BE2C (cell line): ENCODE measurements at regions not wholly inside any gene's neighbourhood (a gene's known extent, or its start where the extent isn't known, plus 50 kb on each side); places are given as distances from the start of the nearest gene placed in this dataset.

Experiments used
- DNase-seq: peaks from one replicate; pipeline ENCODE4 v3.0.0-alpha.2; 2020
- H3K27me3 ChIP-seq: fragments of 250-450 bp; sonication (Bioruptor Pico); 2 replicates; pipeline ENCODE4 v1.5.1; 2020; ENCODE audit warnings: mild to moderate bottlenecking
- H3K36me3 ChIP-seq: fragments of 250-450 bp; sonication (Bioruptor Pico); 2 replicates; pipeline ENCODE4 v1.5.1; 2020; ENCODE audit warnings: mild to moderate bottlenecking
- H3K4me1 ChIP-seq: fragments of 250-450 bp; sonication (Bioruptor Pico); 2 replicates; pipeline ENCODE4 v1.5.1; 2020
- H3K4me3 ChIP-seq: 2 replicates; pipeline ENCODE4 v1.5.1; 2011; ENCODE audit warnings: low read depth, low read length
- H3K9me3 ChIP-seq: fragments of 250-450 bp; sonication (Bioruptor Pico); 2 replicates; pipeline ENCODE4 v1.5.1; 2020
- TF ChIP-seq, protein P1 (sequence below): IDR thresholded peaks from 2 replicates; pipeline ENCODE4 v1.5.1; 2012; ENCODE audit warnings: mild to moderate bottlenecking, low read depth, low read length

DNA sequence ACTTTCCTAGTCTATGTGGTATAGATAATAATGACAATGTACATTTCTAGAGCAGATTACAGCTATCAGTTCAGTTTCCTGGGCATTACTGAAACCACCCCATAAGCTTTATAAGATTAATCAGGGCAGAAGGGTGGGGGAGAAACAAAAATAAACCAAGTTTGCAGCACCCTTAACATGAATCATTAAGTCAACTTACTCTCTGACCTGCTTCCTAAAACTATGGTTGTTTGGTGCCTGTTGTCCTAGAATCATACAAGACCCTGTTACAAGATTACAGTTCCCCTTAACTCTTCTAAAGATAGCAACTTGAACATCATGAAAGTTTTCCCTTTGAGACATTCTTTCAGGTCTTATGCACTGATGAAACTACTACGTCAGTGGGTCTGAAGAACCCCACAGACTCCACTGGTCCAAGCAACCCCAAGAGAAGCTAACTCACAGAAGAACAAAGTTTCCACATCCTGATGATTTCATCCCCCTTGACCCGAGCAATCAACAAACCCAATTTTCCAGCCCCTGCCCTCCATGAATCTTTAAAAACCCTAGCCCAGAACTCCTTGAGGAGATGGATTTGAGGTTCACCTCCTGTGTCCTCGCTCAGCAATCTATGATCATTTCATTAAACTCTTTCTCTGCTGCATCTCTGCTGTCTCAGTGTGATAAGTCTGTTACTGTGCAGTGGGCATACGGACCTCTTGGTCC is 336.5 kb downstream of the FOXO1 start:
- Histone ChIP-seq H3K4me1 (no peaks in the 10 kb centered on the region), H3K9me3 (no peaks in the 10 kb centered on the region), H3K4me3 (no peak overlapping the region), H3K27me3 (no peaks in the 10 kb centered on the region), H3K36me3 (no peaks in the 10 kb centered on the region)
- no peak for DNase-seq
- TF ChIP-seq, protein P1, sequence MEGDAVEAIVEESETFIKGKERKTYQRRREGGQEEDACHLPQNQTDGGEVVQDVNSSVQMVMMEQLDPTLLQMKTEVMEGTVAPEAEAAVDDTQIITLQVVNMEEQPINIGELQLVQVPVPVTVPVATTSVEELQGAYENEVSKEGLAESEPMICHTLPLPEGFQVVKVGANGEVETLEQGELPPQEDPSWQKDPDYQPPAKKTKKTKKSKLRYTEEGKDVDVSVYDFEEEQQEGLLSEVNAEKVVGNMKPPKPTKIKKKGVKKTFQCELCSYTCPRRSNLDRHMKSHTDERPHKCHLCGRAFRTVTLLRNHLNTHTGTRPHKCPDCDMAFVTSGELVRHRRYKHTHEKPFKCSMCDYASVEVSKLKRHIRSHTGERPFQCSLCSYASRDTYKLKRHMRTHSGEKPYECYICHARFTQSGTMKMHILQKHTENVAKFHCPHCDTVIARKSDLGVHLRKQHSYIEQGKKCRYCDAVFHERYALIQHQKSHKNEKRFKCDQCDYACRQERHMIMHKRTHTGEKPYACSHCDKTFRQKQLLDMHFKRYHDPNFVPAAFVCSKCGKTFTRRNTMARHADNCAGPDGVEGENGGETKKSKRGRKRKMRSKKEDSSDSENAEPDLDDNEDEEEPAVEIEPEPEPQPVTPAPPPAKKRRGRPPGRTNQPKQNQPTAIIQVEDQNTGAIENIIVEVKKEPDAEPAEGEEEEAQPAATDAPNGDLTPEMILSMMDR, result no peak

GRCh38 chr13:40330950-40331349 is 335.5 kb downstream of the FOXO1 start:
- no peak overlapping the region for H3K4me3 ChIP-seq
- no peaks in the 10 kb centered on the region for H3K36me3 ChIP-seq
- TF ChIP-seq, protein P1, result no peak
- no peaks in the 10 kb centered on the region for H3K27me3 ChIP-seq
- H3K9me3 ChIP-seq, result no peaks in the 10 kb centered on the region
- H3K4me1 ChIP-seq, result no peaks in the 10 kb centered on the region
- no peak for DNase-seq

DNA sequence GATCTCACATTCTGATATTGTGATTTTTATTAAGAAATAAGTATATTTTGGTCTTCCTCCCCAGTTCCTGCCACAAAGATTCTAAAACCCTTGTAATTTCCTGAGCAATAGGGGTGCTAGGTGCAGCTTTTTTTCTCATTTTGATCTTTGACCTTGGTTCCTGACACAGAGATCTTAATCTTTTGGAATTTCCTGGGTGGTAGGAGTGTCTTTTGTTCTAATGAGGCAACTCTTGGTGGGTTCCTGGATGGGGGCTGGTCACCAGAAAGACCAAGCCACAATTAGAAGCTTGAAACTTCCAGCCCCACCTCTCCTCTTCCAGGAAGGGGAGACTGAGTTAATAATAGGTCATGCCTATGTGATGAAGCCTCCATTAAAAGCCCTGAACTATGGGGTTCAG is 334.6 kb downstream of the FOXO1 start:
- no peaks in the 10 kb centered on the region for H3K4me1 ChIP-seq
- no peaks in the 10 kb centered on the region for H3K27me3 ChIP-seq
- no peaks in the 10 kb centered on the region for H3K36me3 ChIP-seq
- H3K4me3 ChIP-seq, result no peak overlapping the region
- TF ChIP-seq, protein P1, result no peak
- DNase-seq, result no peak
- H3K9me3 ChIP-seq, result no peaks in the 10 kb centered on the region

GRCh38 chr13:40333226-40333625 is 333.2 kb downstream of the FOXO1 start:
- Histone ChIP-seq H3K36me3 (no peaks in the 10 kb centered on the region), H3K4me3 (no peak overlapping the region), H3K27me3 (no peaks in the 10 kb centered on the region), H3K4me1 (no peaks in the 10 kb centered on the region), H3K9me3 (no peaks in the 10 kb centered on the region)
- TF ChIP-seq, protein P1, result no peak
- DNase-seq, result no peak

GRCh38 chr13:40334031-40334430 is 332.4 kb downstream of the FOXO1 start:
- H3K9me3 ChIP-seq, result no peaks in the 10 kb centered on the region
- TF ChIP-seq, protein P1, result no peak
- DNase-seq, result no peak
- no peaks in the 10 kb centered on the region for H3K36me3 ChIP-seq
- no peak overlapping the region for H3K4me3 ChIP-seq
- H3K4me1 ChIP-seq, result no peaks in the 10 kb centered on the region
- H3K27me3 ChIP-seq, result no peaks in the 10 kb centered on the region

DNA sequence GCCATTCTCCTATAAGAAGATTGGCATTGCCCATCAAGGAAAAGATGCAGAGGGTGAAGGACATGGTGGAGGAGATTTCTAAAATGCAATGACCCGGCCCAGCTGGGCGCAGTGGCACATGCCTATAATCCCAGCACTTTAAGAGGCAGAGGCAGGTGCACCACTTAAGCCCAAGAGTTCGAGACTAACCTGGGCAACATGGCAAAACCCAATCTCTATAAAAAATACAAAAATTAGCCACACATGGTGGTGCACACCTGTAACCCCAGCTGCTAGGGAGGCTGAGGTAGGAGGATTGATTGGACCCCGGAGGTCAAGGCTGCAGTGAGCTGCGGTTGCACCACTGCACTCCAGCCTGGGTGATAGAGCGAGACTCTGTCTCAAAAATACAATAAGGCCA is 331.8 kb downstream of the FOXO1 start:
- no peaks in the 10 kb centered on the region for H3K4me1 ChIP-seq
- no peak overlapping the region for H3K4me3 ChIP-seq
- no peak for DNase-seq
- no peaks in the 10 kb centered on the region for H3K9me3 ChIP-seq
- H3K27me3 ChIP-seq, result no peaks in the 10 kb centered on the region
- TF ChIP-seq, protein P1, result no peak
- H3K36me3 ChIP-seq, result no peaks in the 10 kb centered on the region
